ENCODE measurements at regions not wholly inside any gene's neighbourhood (a gene's known extent, or its start where the extent isn't known, plus 50 kb on each side); places are given as distances from the start of the nearest gene placed in this dataset. TPM values are rescaled to one million over a fixed set of nuclear protein-coding genes. Genes with fewer than 3 reads are reported as not detected.

Small RNA genes in the stretch of these regions (small RNA-seq; reads per million reads assigned to genes)
- gene AC107626.1: not detected
